ENCODE measurements at regions not wholly inside any gene's neighbourhood (a gene's known extent, or its start where the extent isn't known, plus 50 kb on each side); places are given as distances from the start of the nearest gene placed in this dataset.
"Not testable (repeated sequence)": the region's sequence is repeated elsewhere in the genome, so short reads cannot be mapped to it uniquely, and the experiment has no call there.

- DNase-seq, result no peak
Observed at GRCh38 chr15:87752250-87752951, 504.1 kb downstream of the NTRK3 start.

- DNase-seq, result no peak
Observed at GRCh38 chr15:87748483-87748882, 508.1 kb downstream of the NTRK3 start.

- no peak for DNase-seq
Observed at GRCh38 chr15:87747087-87747486, 509.5 kb downstream of the NTRK3 start.

GRCh38 chr15:87746333-87746732 lies 510.2 kb downstream of the NTRK3 start:
- DNase-seq, result no peak

- DNase-seq, result no peak
Observed at GRCh38 chr15:87744815-87745214, 511.7 kb downstream of the NTRK3 start.

GRCh38 chr15:87743562-87743961 lies 513.0 kb downstream of the NTRK3 start:
- DNase-seq, result no peak

- DNase-seq, result no peak
Observed at GRCh38 chr15:87741350-87741749, 515.2 kb downstream of the NTRK3 start.

GRCh38 chr15:87740655-87741344 lies 515.7 kb downstream of the NTRK3 start:
- DNase-seq, result no peak

GRCh38 chr15:87739866-87740265 lies 516.7 kb downstream of the NTRK3 start:
- no peak for DNase-seq

- no peak for DNase-seq
Observed at GRCh38 chr15:87739081-87739480, 517.5 kb downstream of the NTRK3 start.

GRCh38 chr15:87737460-87737859 lies 519.1 kb downstream of the NTRK3 start:
- not testable (repeated sequence) for DNase-seq

GRCh38 chr15:87736891-87737389 lies 519.6 kb downstream of the NTRK3 start:
- no peak for DNase-seq

- DNase-seq, result no peak
Observed at GRCh38 chr15:87736401-87736800, 520.1 kb downstream of the NTRK3 start.

- no peak for DNase-seq
Observed at GRCh38 chr15:87735522-87735921, 521.0 kb downstream of the NTRK3 start.

- no peak for DNase-seq
Observed at GRCh38 chr15:87734571-87735373, 521.8 kb downstream of the NTRK3 start.

GRCh38 chr15:87733977-87734376 lies 522.6 kb downstream of the NTRK3 start:
- DNase-seq, result no peak

GRCh38 chr15:87733541-87733941 lies 523.0 kb downstream of the NTRK3 start:
- no peak for DNase-seq

- no peak for DNase-seq
Observed at GRCh38 chr15:87732976-87733375, 523.6 kb downstream of the NTRK3 start.

GRCh38 chr15:87731630-87732029 lies 524.9 kb downstream of the NTRK3 start:
- no peak for DNase-seq

GRCh38 chr15:87730706-87731105 lies 525.8 kb downstream of the NTRK3 start:
- DNase-seq, result no peak

- DNase-seq, result no peak
Observed at GRCh38 chr15:87728998-87729397, 527.5 kb downstream of the NTRK3 start.

GRCh38 chr15:87727073-87727472 lies 529.5 kb downstream of the NTRK3 start:
- no peak for DNase-seq

- DNase-seq, result no peak
Observed at GRCh38 chr15:87724330-87724729, 532.2 kb downstream of the NTRK3 start.
